GM12878 (cell line): ENCODE measurements at regions not wholly inside any gene's neighbourhood (a gene's known extent, or its start where the extent isn't known, plus 50 kb on each side); places are given as distances from the start of the nearest gene placed in this dataset.
A peak's percentile ranks its signal among the peaks of the same experiment; 100 is the strongest.

Experiments
- ATF2 ChIP-seq: IDR thresholded peaks from 2 replicates; pipeline ENCODE4 v1.6.1; 2012; ENCODE audit warnings: low read length, inconsistent platforms
- BCL11A ChIP-seq: IDR thresholded peaks from 2 replicates; pipeline ENCODE4 v1.6.1; 2011; ENCODE audit warnings: low read depth, low read length
- E2F4 ChIP-seq: IDR thresholded peaks from 2 replicates; pipeline ENCODE4 v1.6.1; 2012; ENCODE audit warnings: low read depth, low read length, improper control_type of control experiment
- EED ChIP-seq: sonication (generic); IDR thresholded peaks from 2 replicates; pipeline ENCODE4 v1.6.1; 2016; ENCODE audit warnings: antibody characterized with exemption, low read depth
- MTA2 ChIP-seq: fragments of 450-650 bp; IDR thresholded peaks from 2 replicates; pipeline ENCODE4 v1.6.1; 2016; ENCODE audit warnings: low read depth, mild to moderate bottlenecking, moderate library complexity
- PBX3 ChIP-seq: IDR thresholded peaks from 2 replicates; pipeline ENCODE4 v1.6.1; 2011; ENCODE audit warnings: mild to moderate bottlenecking, low read depth, low read length, moderate library complexity; ENCODE audit not compliant: insufficient replicate concordance
- SMC3 ChIP-seq: IDR thresholded peaks from 2 replicates; pipeline ENCODE4 v1.6.1; 2011; ENCODE audit warnings: low read length, improper control_type of control experiment, borderline replicate concordance
- WRNIP1 ChIP-seq: IDR thresholded peaks from 2 replicates; pipeline ENCODE4 v1.6.1; 2011; ENCODE audit warnings: low read depth, low read length, improper control_type of control experiment, borderline replicate concordance
- ZNF207 ChIP-seq: fragments of 450-650 bp; IDR thresholded peaks from 2 replicates; pipeline ENCODE4 v1.6.1; 2014; ENCODE audit warnings: antibody characterized with exemption, mild to moderate bottlenecking, borderline replicate concordance
- TF ChIP-seq, protein P1 (sequence below): fragments of 450-650 bp; IDR thresholded peaks from 2 replicates; pipeline ENCODE4 v1.6.1; 2016; ENCODE audit warnings: mild to moderate bottlenecking, moderate library complexity, borderline replicate concordance
- TF ChIP-seq, protein P2 (sequence below): fragments of 450-650 bp; IDR thresholded peaks from 2 replicates; pipeline ENCODE4 v1.6.1; 2016; ENCODE audit warnings: mild to moderate bottlenecking
- TF ChIP-seq, protein P3 (sequence below): IDR thresholded peaks from 2 replicates; pipeline ENCODE4 v1.6.1; 2011; ENCODE audit warnings: borderline replicate concordance, low read depth, mild to moderate bottlenecking, moderate library complexity, low read length; ENCODE audit not compliant: insufficient read depth, poor library complexity, severe bottlenecking
- TF ChIP-seq, protein P4 (sequence below): fragments of 450-650 bp; IDR thresholded peaks from 2 replicates; pipeline ENCODE4 v1.6.1; 2016; ENCODE audit warnings: mild to moderate bottlenecking
- TF ChIP-seq, protein P5 (sequence below): fragments of 450-650 bp; formaldehyde crosslinking; IDR thresholded peaks from 2 replicates; pipeline ENCODE4 v1.4.0; 2022; ENCODE audit warnings: mild to moderate bottlenecking, moderate library complexity

DNA sequence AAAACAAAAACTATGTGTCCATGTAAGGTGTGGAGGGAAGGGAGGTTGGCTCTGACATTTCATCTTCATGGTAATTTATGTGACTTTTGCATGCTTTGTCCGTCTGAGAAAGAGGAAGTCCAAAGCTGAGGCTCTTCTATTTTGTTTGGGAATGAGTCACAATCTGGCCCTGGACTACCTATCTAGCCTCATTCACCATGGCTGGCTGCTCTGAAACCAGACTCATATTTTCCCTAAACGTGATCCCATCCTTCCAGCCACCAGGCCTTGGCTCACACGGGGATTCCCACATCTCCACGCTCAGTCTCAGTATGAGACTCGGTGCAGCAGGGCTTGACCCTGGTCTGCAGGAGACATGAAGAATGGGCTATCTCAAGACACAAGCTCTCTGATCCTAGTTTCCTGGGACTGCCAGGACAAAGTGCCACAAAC lies 672.8 kb downstream of the ACTL7B start (continued):
- TF ChIP-seq EED (peak; percentile 76), PBX3 (peak; percentile 23), E2F4 (no peak), WRNIP1 (no peak), ZNF207 (no peak), MTA2 (no peak), BCL11A (peak; percentile 81), ATF2 (peak; percentile 50; the same call in 1 of the 2 replicates), SMC3 (no peak)
- TF ChIP-seq, protein P1, sequence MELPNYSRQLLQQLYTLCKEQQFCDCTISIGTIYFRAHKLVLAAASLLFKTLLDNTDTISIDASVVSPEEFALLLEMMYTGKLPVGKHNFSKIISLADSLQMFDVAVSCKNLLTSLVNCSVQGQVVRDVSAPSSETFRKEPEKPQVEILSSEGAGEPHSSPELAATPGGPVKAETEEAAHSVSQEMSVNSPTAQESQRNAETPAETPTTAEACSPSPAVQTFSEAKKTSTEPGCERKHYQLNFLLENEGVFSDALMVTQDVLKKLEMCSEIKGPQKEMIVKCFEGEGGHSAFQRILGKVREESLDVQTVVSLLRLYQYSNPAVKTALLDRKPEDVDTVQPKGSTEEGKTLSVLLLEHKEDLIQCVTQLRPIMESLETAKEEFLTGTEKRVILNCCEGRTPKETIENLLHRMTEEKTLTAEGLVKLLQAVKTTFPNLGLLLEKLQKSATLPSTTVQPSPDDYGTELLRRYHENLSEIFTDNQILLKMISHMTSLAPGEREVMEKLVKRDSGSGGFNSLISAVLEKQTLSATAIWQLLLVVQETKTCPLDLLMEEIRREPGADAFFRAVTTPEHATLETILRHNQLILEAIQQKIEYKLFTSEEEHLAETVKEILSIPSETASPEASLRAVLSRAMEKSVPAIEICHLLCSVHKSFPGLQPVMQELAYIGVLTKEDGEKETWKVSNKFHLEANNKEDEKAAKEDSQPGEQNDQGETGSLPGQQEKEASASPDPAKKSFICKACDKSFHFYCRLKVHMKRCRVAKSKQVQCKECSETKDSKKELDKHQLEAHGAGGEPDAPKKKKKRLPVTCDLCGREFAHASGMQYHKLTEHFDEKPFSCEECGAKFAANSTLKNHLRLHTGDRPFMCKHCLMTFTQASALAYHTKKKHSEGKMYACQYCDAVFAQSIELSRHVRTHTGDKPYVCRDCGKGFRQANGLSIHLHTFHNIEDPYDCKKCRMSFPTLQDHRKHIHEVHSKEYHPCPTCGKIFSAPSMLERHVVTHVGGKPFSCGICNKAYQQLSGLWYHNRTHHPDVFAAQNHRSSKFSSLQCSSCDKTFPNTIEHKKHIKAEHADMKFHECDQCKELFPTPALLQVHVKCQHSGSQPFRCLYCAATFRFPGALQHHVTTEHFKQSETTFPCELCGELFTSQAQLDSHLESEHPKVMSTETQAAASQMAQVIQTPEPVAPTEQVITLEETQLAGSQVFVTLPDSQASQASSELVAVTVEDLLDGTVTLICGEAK: no peak
- TF ChIP-seq, protein P2, sequence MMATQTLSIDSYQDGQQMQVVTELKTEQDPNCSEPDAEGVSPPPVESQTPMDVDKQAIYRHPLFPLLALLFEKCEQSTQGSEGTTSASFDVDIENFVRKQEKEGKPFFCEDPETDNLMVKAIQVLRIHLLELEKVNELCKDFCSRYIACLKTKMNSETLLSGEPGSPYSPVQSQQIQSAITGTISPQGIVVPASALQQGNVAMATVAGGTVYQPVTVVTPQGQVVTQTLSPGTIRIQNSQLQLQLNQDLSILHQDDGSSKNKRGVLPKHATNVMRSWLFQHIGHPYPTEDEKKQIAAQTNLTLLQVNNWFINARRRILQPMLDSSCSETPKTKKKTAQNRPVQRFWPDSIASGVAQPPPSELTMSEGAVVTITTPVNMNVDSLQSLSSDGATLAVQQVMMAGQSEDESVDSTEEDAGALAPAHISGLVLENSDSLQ: 0 out of 2 replicates have a peak, but pooled peaks have one; percentile 15
- TF ChIP-seq, protein P3, sequence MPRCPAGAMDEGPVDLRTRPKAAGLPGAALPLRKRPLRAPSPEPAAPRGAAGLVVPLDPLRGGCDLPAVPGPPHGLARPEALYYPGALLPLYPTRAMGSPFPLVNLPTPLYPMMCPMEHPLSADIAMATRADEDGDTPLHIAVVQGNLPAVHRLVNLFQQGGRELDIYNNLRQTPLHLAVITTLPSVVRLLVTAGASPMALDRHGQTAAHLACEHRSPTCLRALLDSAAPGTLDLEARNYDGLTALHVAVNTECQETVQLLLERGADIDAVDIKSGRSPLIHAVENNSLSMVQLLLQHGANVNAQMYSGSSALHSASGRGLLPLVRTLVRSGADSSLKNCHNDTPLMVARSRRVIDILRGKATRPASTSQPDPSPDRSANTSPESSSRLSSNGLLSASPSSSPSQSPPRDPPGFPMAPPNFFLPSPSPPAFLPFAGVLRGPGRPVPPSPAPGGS: no peak
- TF ChIP-seq, protein P4, sequence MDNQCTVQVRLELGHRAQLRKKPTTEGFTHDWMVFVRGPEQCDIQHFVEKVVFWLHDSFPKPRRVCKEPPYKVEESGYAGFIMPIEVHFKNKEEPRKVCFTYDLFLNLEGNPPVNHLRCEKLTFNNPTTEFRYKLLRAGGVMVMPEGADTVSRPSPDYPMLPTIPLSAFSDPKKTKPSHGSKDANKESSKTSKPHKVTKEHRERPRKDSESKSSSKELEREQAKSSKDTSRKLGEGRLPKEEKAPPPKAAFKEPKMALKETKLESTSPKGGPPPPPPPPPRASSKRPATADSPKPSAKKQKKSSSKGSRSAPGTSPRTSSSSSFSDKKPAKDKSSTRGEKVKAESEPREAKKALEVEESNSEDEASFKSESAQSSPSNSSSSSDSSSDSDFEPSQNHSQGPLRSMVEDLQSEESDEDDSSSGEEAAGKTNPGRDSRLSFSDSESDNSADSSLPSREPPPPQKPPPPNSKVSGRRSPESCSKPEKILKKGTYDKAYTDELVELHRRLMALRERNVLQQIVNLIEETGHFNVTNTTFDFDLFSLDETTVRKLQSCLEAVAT: no peak
- TF ChIP-seq, protein P5, sequence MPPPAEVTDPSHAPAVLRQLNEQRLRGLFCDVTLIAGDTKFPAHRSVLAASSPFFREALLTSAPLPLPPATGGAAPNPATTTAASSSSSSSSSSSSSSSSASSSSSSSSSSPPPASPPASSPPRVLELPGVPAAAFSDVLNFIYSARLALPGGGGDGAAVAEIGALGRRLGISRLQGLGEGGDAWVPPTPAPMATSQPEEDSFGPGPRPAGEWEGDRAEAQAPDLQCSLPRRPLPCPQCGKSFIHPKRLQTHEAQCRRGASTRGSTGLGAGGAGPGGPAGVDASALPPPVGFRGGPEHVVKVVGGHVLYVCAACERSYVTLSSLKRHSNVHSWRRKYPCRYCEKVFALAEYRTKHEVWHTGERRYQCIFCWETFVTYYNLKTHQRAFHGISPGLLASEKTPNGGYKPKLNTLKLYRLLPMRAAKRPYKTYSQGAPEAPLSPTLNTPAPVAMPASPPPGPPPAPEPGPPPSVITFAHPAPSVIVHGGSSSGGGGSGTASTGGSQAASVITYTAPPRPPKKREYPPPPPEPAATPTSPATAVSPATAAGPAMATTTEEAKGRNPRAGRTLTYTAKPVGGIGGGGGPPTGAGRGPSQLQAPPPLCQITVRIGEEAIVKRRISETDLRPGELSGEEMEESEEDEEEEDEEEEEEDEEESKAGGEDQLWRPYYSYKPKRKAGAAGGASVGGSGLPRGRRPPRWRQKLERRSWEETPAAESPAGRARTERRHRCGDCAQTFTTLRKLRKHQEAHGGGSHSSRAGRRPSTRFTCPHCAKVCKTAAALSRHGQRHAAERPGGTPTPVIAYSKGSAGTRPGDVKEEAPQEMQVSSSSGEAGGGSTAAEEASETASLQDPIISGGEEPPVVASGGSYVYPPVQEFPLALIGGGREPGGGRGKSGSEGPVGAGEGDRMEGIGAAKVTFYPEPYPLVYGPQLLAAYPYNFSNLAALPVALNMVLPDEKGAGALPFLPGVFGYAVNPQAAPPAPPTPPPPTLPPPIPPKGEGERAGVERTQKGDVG (CRISPR knock-in tag): no peak
